ENCODE measurements at regions not wholly inside any gene's neighbourhood (a gene's known extent, or its start where the extent isn't known, plus 50 kb on each side); places are given as distances from the start of the nearest gene placed in this dataset.

GRCh38 chr18:47726550-47726949 lies 203.9 kb downstream of the SMAD2 start:
- no peak overlapping the region for H3K27ac ChIP-seq (ENCODE audit: low read length)
- H3K79me2 ChIP-seq (ENCODE audit: low read length): no peaks in the 10 kb centered on the region
- no peak overlapping the region for H3K4me3 ChIP-seq (ENCODE audit: low read length)
- no peaks in the 10 kb centered on the region for H3K9me3 ChIP-seq (replicated peaks; ENCODE audit: insufficient read depth, low read length)
- no peaks in the 10 kb centered on the region for H3K4me1 ChIP-seq (ENCODE audit: low read length)
- H3F3A ChIP-seq (ENCODE audit: insufficient read depth, low read length): no peaks in the 10 kb centered on the region
- no peaks in the 10 kb centered on the region for H3K9me2 ChIP-seq (replicated peaks; ENCODE audit: insufficient read depth, low read length)
- H3K27me3 ChIP-seq (replicated peaks; ENCODE audit: insufficient read depth, low read length): no peaks in the 10 kb centered on the region
- H4K20me1 ChIP-seq (ENCODE audit: insufficient read depth, low read length): no peaks in the 10 kb centered on the region
- no peak overlapping the region for H3K4me2 ChIP-seq (ENCODE audit: low read depth, low read length)
- no peak for DNase-seq
- TF ChIP-seq EZH2 (optimal IDR thresholded peaks at IDR 0.05; ENCODE audit: low read depth, low read length) (no peak), EZH2phosphoT487 (IDR thresholded peaks at IDR 0.05; ENCODE audit: low read length) (no peak), CTCF (IDR thresholded peaks at IDR 0.05; ENCODE audit: low read length) (no peak)
- no peak overlapping the region for H3K9ac ChIP-seq (ENCODE audit: low read length)
- no peaks in the 10 kb centered on the region for H3K36me3 ChIP-seq (replicated peaks; ENCODE audit: insufficient read depth, low read length)
- no peak overlapping the region for H2AFZ ChIP-seq (ENCODE audit: low read length)

- Histone ChIP-seq H3K27me3 (replicated peaks; ENCODE audit: insufficient read depth, low read length) (no peaks in the 10 kb centered on the region), H3K4me3 (ENCODE audit: low read length) (no peak overlapping the region), H4K20me1 (ENCODE audit: insufficient read depth, low read length) (no peaks in the 10 kb centered on the region)
These were observed 204.8 kb downstream of the SMAD2 start for GRCh38 chr18:47725656-47726055.

GRCh38 chr18:47724186-47724975 lies 206.1 kb downstream of the SMAD2 start:
- TF ChIP-seq EZH2 (optimal IDR thresholded peaks at IDR 0.05; ENCODE audit: low read depth, low read length) (no peak), CTCF (IDR thresholded peaks at IDR 0.05; ENCODE audit: low read length) (no peak), EZH2phosphoT487 (IDR thresholded peaks at IDR 0.05; ENCODE audit: low read length) (no peak)
- H3K9me2 ChIP-seq (replicated peaks; ENCODE audit: insufficient read depth, low read length): no peaks in the 10 kb centered on the region
- no peak for DNase-seq

More at GRCh38 chr18:47725656-47726055, 204.8 kb downstream of the SMAD2 start:
- Histone ChIP-seq H3K9ac (ENCODE audit: low read length) (no peak overlapping the region), H3K4me1 (ENCODE audit: low read length) (no peaks in the 10 kb centered on the region), H3K27ac (ENCODE audit: low read length) (no peak overlapping the region), H3K36me3 (replicated peaks; ENCODE audit: insufficient read depth, low read length) (no peaks in the 10 kb centered on the region), H3K79me2 (ENCODE audit: low read length) (no peaks in the 10 kb centered on the region), H3F3A (ENCODE audit: insufficient read depth, low read length) (no peaks in the 10 kb centered on the region), H3K9me2 (replicated peaks; ENCODE audit: insufficient read depth, low read length) (no peaks in the 10 kb centered on the region), H3K4me2 (ENCODE audit: low read depth, low read length) (no peak overlapping the region), H2AFZ (ENCODE audit: low read length) (no peak overlapping the region), H3K9me3 (replicated peaks; ENCODE audit: insufficient read depth, low read length) (no peaks in the 10 kb centered on the region)
- DNase-seq: no peak
- TF ChIP-seq EZH2phosphoT487 (IDR thresholded peaks at IDR 0.05; ENCODE audit: low read length): no peak
- no peak for TF ChIP-seq EZH2 (optimal IDR thresholded peaks at IDR 0.05; ENCODE audit: low read depth, low read length)
- TF ChIP-seq CTCF (IDR thresholded peaks at IDR 0.05; ENCODE audit: low read length): no peak

More at GRCh38 chr18:47724186-47724975, 206.1 kb downstream of the SMAD2 start:
- no peaks in the 10 kb centered on the region for H3K9me3 ChIP-seq (replicated peaks; ENCODE audit: insufficient read depth, low read length)
- no peaks in the 10 kb centered on the region for H3K36me3 ChIP-seq (replicated peaks; ENCODE audit: insufficient read depth, low read length)
- no peaks in the 10 kb centered on the region for H4K20me1 ChIP-seq (ENCODE audit: insufficient read depth, low read length)
- no peak overlapping the region for H2AFZ ChIP-seq (ENCODE audit: low read length)
- no peaks in the 10 kb centered on the region for H3K4me1 ChIP-seq (ENCODE audit: low read length)
- H3F3A ChIP-seq (ENCODE audit: insufficient read depth, low read length): no peaks in the 10 kb centered on the region
- H3K4me2 ChIP-seq (ENCODE audit: low read depth, low read length): no peak overlapping the region
- H3K27me3 ChIP-seq (replicated peaks; ENCODE audit: insufficient read depth, low read length): no peaks in the 10 kb centered on the region
- H3K9ac ChIP-seq (ENCODE audit: low read length): no peak overlapping the region
- H3K79me2 ChIP-seq (ENCODE audit: low read length): no peaks in the 10 kb centered on the region
- H3K4me3 ChIP-seq (ENCODE audit: low read length): no peak overlapping the region
- no peak overlapping the region for H3K27ac ChIP-seq (ENCODE audit: low read length)

All from MM.1S (cell line).